IMR-90 (cell line): ENCODE measurements at regions not wholly inside any gene's neighbourhood (a gene's known extent, or its start where the extent isn't known, plus 50 kb on each side); places are given as distances from the start of the nearest gene placed in this dataset.

Experiments used
- ATAC-seq: fragments of 200-7000 bp; cut with Tn5 transposase; 2 replicates; pipeline ENCODE4 v1.9.1; 2020; ENCODE audit warnings: low read depth, mild to moderate bottlenecking, moderate library complexity
- BruUV-seq: library from RNA; stranded (reverse); fragments of 400-500 nt; replicated peaks from 2 replicates; lab custom pipeline; 2021; lab: Mats Ljungman, UMichigan
- CTCF ChIA-PET: fragments of 300-600 bp; formaldehyde crosslinking; extraction: SDS; loops from one replicate; lab custom pipeline; 2021; ENCODE audit warnings: antibody characterized with exemption; lab: Yijun Ruan, JAX
- POLR2A ChIA-PET: fragments of 300-600 bp; sonication (Branson Sonifier 250); formaldehyde crosslinking; loops from one replicate; lab custom pipeline; 2022; ENCODE audit warnings: antibody characterized with exemption; ENCODE audit not compliant: unreplicated experiment; lab: Charles Lee
- DNase-seq: peaks from one replicate; pipeline ENCODE4 v3.0.0; 2013
- H2AFZ ChIP-seq: replicated peaks from 2 replicates; pipeline ENCODE3; 2013; ENCODE audit warnings: low read length, mild to moderate bottlenecking; ENCODE audit not compliant: poor library complexity
- H2AK5ac ChIP-seq: 2 replicates; pipeline ENCODE4 v1.6.1; 2013; ENCODE audit warnings: low read depth, low read length, inconsistent platforms
- H2AK9ac ChIP-seq: replicated peaks from 2 replicates; pipeline ENCODE3; 2013; ENCODE audit warnings: mild to moderate bottlenecking, low read depth, low read length, moderate library complexity; ENCODE audit not compliant: poor library complexity
- H2BK120ac ChIP-seq: 2 replicates; pipeline ENCODE4 v1.6.1; 2013; ENCODE audit warnings: low read depth, low read length, inconsistent platforms
- H2BK15ac ChIP-seq: 3 replicates; pipeline ENCODE4 v1.6.1; 2013; ENCODE audit warnings: low read depth, low read length, inconsistent platforms
- H2BK20ac ChIP-seq: 2 replicates; pipeline ENCODE4 v1.6.1; 2013; ENCODE audit warnings: low read depth, mild to moderate bottlenecking, inconsistent platforms, low read length, moderate library complexity
- H2BK5ac ChIP-seq: 2 replicates; pipeline ENCODE4 v1.6.1; 2013; ENCODE audit warnings: mild to moderate bottlenecking, low read depth, low read length, inconsistent platforms; ENCODE audit not compliant: poor library complexity, severe bottlenecking
- H3K14ac ChIP-seq: replicated peaks from 2 replicates; pipeline ENCODE4 v1.6.1; 2013; ENCODE audit warnings: low read depth, low read length, inconsistent platforms
- H3K18ac ChIP-seq: 2 replicates; pipeline ENCODE4 v1.6.1; 2013; ENCODE audit warnings: low read depth, low read length, control low read depth
- H3K23ac ChIP-seq: 2 replicates; pipeline ENCODE4 v1.6.1; 2013; ENCODE audit warnings: low read depth, low read length, inconsistent platforms
- H3K27ac ChIP-seq: 2 replicates; pipeline ENCODE4 v1.5.1; 2013; ENCODE audit warnings: mild to moderate bottlenecking, control low read depth, low read length; ENCODE audit not compliant: insufficient read depth
- H3K27me3 ChIP-seq: 2 replicates; pipeline ENCODE4 v1.6.1; 2013; ENCODE audit warnings: low read length; ENCODE audit not compliant: control insufficient read depth, insufficient read depth
- H3K36me3 ChIP-seq: 2 replicates; pipeline ENCODE4 v1.6.1; 2013; ENCODE audit warnings: low read length, mixed read lengths; ENCODE audit not compliant: control insufficient read depth, insufficient read depth
- H3K4ac ChIP-seq: 2 replicates; pipeline ENCODE4 v1.6.1; 2013; ENCODE audit warnings: low read depth, low read length, inconsistent platforms
- H3K4me1 ChIP-seq: 2 replicates; pipeline ENCODE4 v1.6.1; 2013; ENCODE audit warnings: low read length, mixed read lengths; ENCODE audit not compliant: control insufficient read depth, insufficient read depth
- H3K4me2 ChIP-seq: 2 replicates; pipeline ENCODE4 v1.6.1; 2013; ENCODE audit warnings: low read depth, mild to moderate bottlenecking, control low read depth, low read length, moderate library complexity
- H3K4me3 ChIP-seq: 2 replicates; pipeline ENCODE4 v1.5.1; 2013; ENCODE audit warnings: low read depth, mild to moderate bottlenecking, control low read depth, low read length, moderate library complexity; ENCODE audit not compliant: insufficient read depth
- H3K56ac ChIP-seq: 2 replicates; pipeline ENCODE4 v1.6.1; 2013; ENCODE audit warnings: low read length, inconsistent platforms; ENCODE audit not compliant: insufficient read depth; ENCODE audit errors: extremely low read depth
- H3K79me1 ChIP-seq, 2 experiments: 2 replicates each; pipeline ENCODE4 v1.6.1; 2013; ENCODE audit warnings: low read length in 2 of 2, inconsistent platforms in 1 of 2, low read depth in 1 of 2
- H3K9ac ChIP-seq: 2 replicates; pipeline ENCODE4 v1.6.1; 2013; ENCODE audit warnings: low read depth, low read length, control low read depth
- H3K9me1 ChIP-seq: 2 replicates; pipeline ENCODE4 v1.6.1; 2013; ENCODE audit warnings: low read length, inconsistent platforms; ENCODE audit not compliant: insufficient read depth
- H3K9me3 ChIP-seq: 2 replicates; pipeline ENCODE4 v1.6.1; 2013; ENCODE audit warnings: low read length; ENCODE audit not compliant: control insufficient read depth, insufficient read depth
- H4K20me1 ChIP-seq: 2 replicates; pipeline ENCODE4 v1.6.1; 2013; ENCODE audit warnings: low read length, inconsistent platforms; ENCODE audit not compliant: insufficient read depth
- H4K5ac ChIP-seq: 2 replicates; pipeline ENCODE4 v1.6.1; 2013; ENCODE audit warnings: mild to moderate bottlenecking, low read depth, low read length, control low read depth
- H4K8ac ChIP-seq, 2 experiments: 2 replicates each; pipeline ENCODE4 v1.6.1; 2013; ENCODE audit warnings: low read depth in 2 of 2, low read length in 2 of 2, control low read depth in 1 of 2, inconsistent platforms in 1 of 2
- H4K91ac ChIP-seq: 2 replicates; pipeline ENCODE4 v1.6.1; 2013; ENCODE audit warnings: low read depth, low read length, inconsistent platforms; ENCODE audit not compliant: insufficient read depth
- BHLHE40 ChIP-seq: fragments of 150-350 bp; IDR thresholded peaks from 2 replicates; pipeline ENCODE4 v1.6.1; 2016; ENCODE audit warnings: mild to moderate bottlenecking, low read depth, low read length
- CEBPB ChIP-seq: IDR thresholded peaks from 2 replicates; pipeline ENCODE4 v1.6.1; 2012; ENCODE audit warnings: low read depth, low read length, improper control_type of control experiment
- CHD1 ChIP-seq: IDR thresholded peaks from 2 replicates; pipeline ENCODE4 v1.6.1; 2012; ENCODE audit warnings: low read depth, low read length, improper control_type of control experiment
- FOS ChIP-seq: fragments of 150-350 bp; IDR thresholded peaks from 2 replicates; pipeline ENCODE4 v1.6.1; 2016; ENCODE audit warnings: low read depth, low read length
- MAFK ChIP-seq: IDR thresholded peaks from 2 replicates; pipeline ENCODE4 v1.6.1; 2012; ENCODE audit warnings: low read depth, low read length, improper control_type of control experiment
- MAZ ChIP-seq: IDR thresholded peaks from 2 replicates; pipeline ENCODE4 v1.6.1; 2012; ENCODE audit warnings: low read depth, mild to moderate bottlenecking, low read length, improper control_type of control experiment, moderate library complexity, borderline replicate concordance
- MXI1 ChIP-seq: IDR thresholded peaks from 2 replicates; pipeline ENCODE4 v1.6.1; 2012; ENCODE audit warnings: low read depth, mild to moderate bottlenecking, low read length, moderate library complexity, borderline replicate concordance
- NFE2L2 ChIP-seq: fragments of 150-350 bp; IDR thresholded peaks from 2 replicates; pipeline ENCODE4 v1.6.1; 2016; ENCODE audit warnings: low read depth, mild to moderate bottlenecking, low read length
- POLR2A ChIP-seq: IDR thresholded peaks from 2 replicates; pipeline ENCODE4 v1.6.1; 2012; ENCODE audit warnings: mild to moderate bottlenecking, low read depth, low read length
- RAD21 ChIP-seq: IDR thresholded peaks from 2 replicates; pipeline ENCODE4 v1.6.1; 2012; ENCODE audit warnings: low read length, improper control_type of control experiment
- RCOR1 ChIP-seq: IDR thresholded peaks from 2 replicates; pipeline ENCODE4 v1.6.1; 2012; ENCODE audit warnings: mild to moderate bottlenecking, low read length, improper control_type of control experiment; ENCODE audit not compliant: insufficient replicate concordance
- RFX5 ChIP-seq: IDR thresholded peaks from 2 replicates; pipeline ENCODE4 v1.8.0; 2012; ENCODE audit warnings: low read depth, mild to moderate bottlenecking, low read length, moderate library complexity
- SMC3 ChIP-seq: fragments of 150-350 bp; IDR thresholded peaks from 2 replicates; pipeline ENCODE4 v1.6.1; 2016; ENCODE audit warnings: low read depth, mild to moderate bottlenecking, antibody characterized with exemption, low read length, moderate library complexity
- WGBS, 2 experiments: methylation state at CpG; one replicate each; pipeline versions ENCODE4 v1.1.5 to v1.1.7; 2013; ENCODE audit warnings: missing lambda C conversion rate in 2 of 2; ENCODE audit not compliant: insufficient read length in 1 of 2; ENCODE audit errors: extremely low coverage in 2 of 2; 5-methylcytosine and 5-hydroxymethylcytosine counted together
- dilution Hi-C: fragments of 300-500 bp; cut with HindIII; formaldehyde crosslinking; loops from one replicate; pipeline ENCODE4 v1.14.3; 2018; ENCODE audit warnings: low sequenced_read_pairs; ENCODE audit not compliant: unreplicated experiment
- in situ Hi-C: fragments of 300-500 bp; cut with MboI; formaldehyde crosslinking; loops from 3 replicates; pipeline ENCODE4 v1.14.3; 2019; ENCODE audit warnings: low sequenced_read_pairs, inconsistent platforms, mixed read lengths
- intact Hi-C: fragments of 100-400 bp; cut with micrococcal nuclease; formaldehyde crosslinking; loops from 2 replicates; pipeline ENCODE4 v1.10.0; 2022
- TF ChIP-seq, protein P1 (sequence below): fragments of 150-350 bp; IDR thresholded peaks from 2 replicates; pipeline ENCODE4 v1.6.1; 2017; ENCODE audit warnings: mild to moderate bottlenecking, antibody characterized with exemption, low read length, low read depth
- TF ChIP-seq, protein P2 (sequence below): conservative IDR thresholded peaks from 2 replicates; pipeline ENCODE4 v1.5.1; 2012; ENCODE audit warnings: mild to moderate bottlenecking, low read depth, low read length, improper control_type of control experiment
- TF ChIP-seq, protein P3 (sequence below): fragments of 150-350 bp; IDR thresholded peaks from 2 replicates; pipeline ENCODE4 v1.6.1; 2016; ENCODE audit warnings: low read depth, mild to moderate bottlenecking, low read length, moderate library complexity, borderline replicate concordance

DNA sequence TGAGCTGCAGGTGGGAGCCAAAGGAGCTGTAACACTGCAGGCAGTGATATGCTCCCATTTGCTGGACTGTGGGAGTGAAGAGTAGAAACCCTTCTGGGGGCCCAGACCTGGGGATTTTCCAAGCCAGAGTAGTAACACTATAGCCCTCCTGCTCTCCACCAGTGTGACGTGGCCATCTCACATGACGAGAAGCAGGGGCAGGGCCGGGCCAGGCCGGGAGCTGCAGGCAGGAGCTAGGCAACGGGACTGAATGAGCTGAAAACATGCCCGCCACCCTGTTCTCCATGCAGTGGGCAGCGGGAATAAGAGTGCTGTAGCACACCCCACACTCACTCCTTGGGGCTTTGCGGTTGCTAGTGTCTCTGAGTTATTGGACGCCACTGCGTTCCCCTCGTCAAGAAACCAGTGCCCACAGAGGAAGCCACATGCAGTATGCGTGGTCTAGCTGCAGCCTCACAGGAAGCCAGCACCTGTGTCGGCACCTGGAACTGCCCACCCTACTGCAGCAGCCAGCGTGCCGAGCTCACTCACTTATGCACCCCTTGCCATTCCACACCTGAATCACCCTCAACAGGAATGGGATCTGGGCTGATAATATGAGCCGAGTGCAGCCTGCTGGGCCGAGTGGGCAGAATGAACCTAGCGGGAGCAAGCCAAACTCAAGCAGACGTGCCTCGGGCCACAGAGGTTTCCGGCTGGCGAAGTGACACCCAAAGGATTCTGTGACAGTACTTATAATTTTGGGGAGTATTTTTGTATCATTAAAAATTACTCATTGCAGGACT, 1389.6 kb downstream of the KCNT2 start:
- Histone ChIP-seq H2AK9ac (no peak overlapping the region), H3K4me2 (no peak overlapping the region), H3K9ac (no peak overlapping the region), H3K18ac (no peak overlapping the region), H2BK120ac (no peak overlapping the region), H3K36me3 (no peaks in the 10 kb centered on the region), H3K79me1 (no peaks in the 10 kb centered on the region), H4K5ac (no peak overlapping the region), H4K20me1 (no peaks in the 10 kb centered on the region), H4K8ac (no peak overlapping the region), H3K4me3 (no peak overlapping the region), H3K27ac (no peak overlapping the region), H2BK15ac (no peak overlapping the region), H3K27me3 (no peaks in the 10 kb centered on the region), H3K14ac (no peak overlapping the region), H3K4me1 (no peaks in the 10 kb centered on the region), H2BK5ac (no peak overlapping the region), H2AK5ac (no peak overlapping the region), H2AFZ (no peak overlapping the region), H3K9me1 (no peaks in the 10 kb centered on the region), H2BK20ac (no peak overlapping the region), H3K4ac (no peak overlapping the region), H3K23ac (no peak overlapping the region), H3K9me3 (peaks cover 3% of the 10 kb centered on the region; the same call in 1 of the 2 replicates), H4K91ac (no peak overlapping the region), H3K56ac (no peak overlapping the region)
- no CpG with 5 or more reads among the region's 22 CpGs for WGBS, 2 experiments
- no TSS peak for BruUV-seq
- ChIA-PET POLR2A (no interaction called here), CTCF (no interaction called here)
- TF ChIP-seq, protein P1, sequence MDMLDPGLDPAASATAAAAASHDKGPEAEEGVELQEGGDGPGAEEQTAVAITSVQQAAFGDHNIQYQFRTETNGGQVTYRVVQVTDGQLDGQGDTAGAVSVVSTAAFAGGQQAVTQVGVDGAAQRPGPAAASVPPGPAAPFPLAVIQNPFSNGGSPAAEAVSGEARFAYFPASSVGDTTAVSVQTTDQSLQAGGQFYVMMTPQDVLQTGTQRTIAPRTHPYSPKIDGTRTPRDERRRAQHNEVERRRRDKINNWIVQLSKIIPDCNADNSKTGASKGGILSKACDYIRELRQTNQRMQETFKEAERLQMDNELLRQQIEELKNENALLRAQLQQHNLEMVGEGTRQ: no peak
- TF ChIP-seq RCOR1: no peak
- TF ChIP-seq MAZ: no peak
- TF ChIP-seq FOS: no peak
- no peak for TF ChIP-seq RFX5
- TF ChIP-seq POLR2A: no peak
- TF ChIP-seq, protein P2, sequence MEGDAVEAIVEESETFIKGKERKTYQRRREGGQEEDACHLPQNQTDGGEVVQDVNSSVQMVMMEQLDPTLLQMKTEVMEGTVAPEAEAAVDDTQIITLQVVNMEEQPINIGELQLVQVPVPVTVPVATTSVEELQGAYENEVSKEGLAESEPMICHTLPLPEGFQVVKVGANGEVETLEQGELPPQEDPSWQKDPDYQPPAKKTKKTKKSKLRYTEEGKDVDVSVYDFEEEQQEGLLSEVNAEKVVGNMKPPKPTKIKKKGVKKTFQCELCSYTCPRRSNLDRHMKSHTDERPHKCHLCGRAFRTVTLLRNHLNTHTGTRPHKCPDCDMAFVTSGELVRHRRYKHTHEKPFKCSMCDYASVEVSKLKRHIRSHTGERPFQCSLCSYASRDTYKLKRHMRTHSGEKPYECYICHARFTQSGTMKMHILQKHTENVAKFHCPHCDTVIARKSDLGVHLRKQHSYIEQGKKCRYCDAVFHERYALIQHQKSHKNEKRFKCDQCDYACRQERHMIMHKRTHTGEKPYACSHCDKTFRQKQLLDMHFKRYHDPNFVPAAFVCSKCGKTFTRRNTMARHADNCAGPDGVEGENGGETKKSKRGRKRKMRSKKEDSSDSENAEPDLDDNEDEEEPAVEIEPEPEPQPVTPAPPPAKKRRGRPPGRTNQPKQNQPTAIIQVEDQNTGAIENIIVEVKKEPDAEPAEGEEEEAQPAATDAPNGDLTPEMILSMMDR: no peak
- no peak for TF ChIP-seq MAFK
- TF ChIP-seq, protein P3, sequence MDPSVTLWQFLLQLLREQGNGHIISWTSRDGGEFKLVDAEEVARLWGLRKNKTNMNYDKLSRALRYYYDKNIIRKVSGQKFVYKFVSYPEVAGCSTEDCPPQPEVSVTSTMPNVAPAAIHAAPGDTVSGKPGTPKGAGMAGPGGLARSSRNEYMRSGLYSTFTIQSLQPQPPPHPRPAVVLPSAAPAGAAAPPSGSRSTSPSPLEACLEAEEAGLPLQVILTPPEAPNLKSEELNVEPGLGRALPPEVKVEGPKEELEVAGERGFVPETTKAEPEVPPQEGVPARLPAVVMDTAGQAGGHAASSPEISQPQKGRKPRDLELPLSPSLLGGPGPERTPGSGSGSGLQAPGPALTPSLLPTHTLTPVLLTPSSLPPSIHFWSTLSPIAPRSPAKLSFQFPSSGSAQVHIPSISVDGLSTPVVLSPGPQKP: no peak
- no peak for TF ChIP-seq NFE2L2
- no peak for TF ChIP-seq RAD21
- TF ChIP-seq BHLHE40: no peak
- TF ChIP-seq CEBPB: no peak
- no peak for TF ChIP-seq SMC3
- no peak for TF ChIP-seq CHD1
- TF ChIP-seq MXI1: no peak
- dilution Hi-C loops: no loop called here
- ATAC-seq (no peak), DNase-seq (no peak)
- intact Hi-C loops: no loop called here
- in situ Hi-C loops: no loop called here
